ENCODE measurements at regions not wholly inside any gene's neighbourhood (a gene's known extent, or its start where the extent isn't known, plus 50 kb on each side); places are given as distances from the start of the nearest gene placed in this dataset.
"Not testable (repeated sequence)": the region's sequence is repeated elsewhere in the genome, so short reads cannot be mapped to it uniquely, and the experiment has no call there.

- no peak for DNase-seq
These were observed 67.4 kb downstream of the ARRDC3 start for GRCh38 chr5:91315701-91316100.

- DNase-seq, result peak; percentile 88
These were observed 69.1 kb downstream of the ARRDC3 start for GRCh38 chr5:91313757-91314673.

- DNase-seq, result no peak
These were observed 70.4 kb downstream of the ARRDC3 start for GRCh38 chr5:91312698-91313097.

GRCh38 chr5:91311697-91312501 is 71.2 kb downstream of the ARRDC3 start:
- DNase-seq, result peak; percentile 66

- DNase-seq, result no peak
These were observed 71.9 kb downstream of the ARRDC3 start for GRCh38 chr5:91311168-91311696.

GRCh38 chr5:91308157-91308556 is 75.0 kb downstream of the ARRDC3 start:
- DNase-seq, result not testable (repeated sequence)

- DNase-seq, result no peak
These were observed 76.1 kb downstream of the ARRDC3 start for GRCh38 chr5:91307048-91307447.

- DNase-seq, result no peak
These were observed 76.6 kb downstream of the ARRDC3 start for GRCh38 chr5:91306497-91306896.

- no peak for DNase-seq
These were observed 77.5 kb downstream of the ARRDC3 start for GRCh38 chr5:91305640-91306039.

GRCh38 chr5:91304015-91304414 is 79.1 kb downstream of the ARRDC3 start:
- not testable (repeated sequence) for DNase-seq

GRCh38 chr5:91302958-91303357 is 80.2 kb downstream of the ARRDC3 start:
- no peak for DNase-seq

- DNase-seq, result no peak
These were observed 80.8 kb downstream of the ARRDC3 start for GRCh38 chr5:91302305-91302704.

- no peak for DNase-seq
These were observed 81.8 kb downstream of the ARRDC3 start for GRCh38 chr5:91301106-91301846.

- DNase-seq, result no peak
These were observed 85.1 kb downstream of the ARRDC3 start for GRCh38 chr5:91297994-91298393.

GRCh38 chr5:91296674-91297143 is 86.4 kb downstream of the ARRDC3 start:
- DNase-seq, result no peak

GRCh38 chr5:91296102-91296501 is 87.0 kb downstream of the ARRDC3 start:
- not testable (repeated sequence) for DNase-seq

GRCh38 chr5:91293131-91293530 is 90.0 kb downstream of the ARRDC3 start:
- no peak for DNase-seq

GRCh38 chr5:91291628-91292569 is 91.2 kb downstream of the ARRDC3 start:
- no peak for DNase-seq

- DNase-seq, result no peak
These were observed 94.8 kb downstream of the ARRDC3 start for GRCh38 chr5:91288118-91288916.

GRCh38 chr5:91285062-91285461 is 98.1 kb downstream of the ARRDC3 start:
- not testable (repeated sequence) for DNase-seq

- DNase-seq, result no peak
These were observed 99.2 kb downstream of the ARRDC3 start for GRCh38 chr5:91283899-91284298.
